B cell (primary cell): ENCODE measurements at regions not wholly inside any gene's neighbourhood (a gene's known extent, or its start where the extent isn't known, plus 50 kb on each side); places are given as distances from the start of the nearest gene placed in this dataset.
A peak's percentile ranks its signal among the peaks of the same experiment; 100 is the strongest.

Experiments used
- ATAC-seq: fragments of 200-7000 bp; cut with Tn5 transposase; one replicate; pipeline ENCODE4 v1.10.0; 2021; ENCODE audit warnings: low read depth, mild to moderate bottlenecking, moderate number of reproducible peaks, moderate library complexity
- CTCF ChIA-PET: fragments of 350-600 bp; sonication (Branson Sonifier 250); formaldehyde crosslinking; loops from one replicate; lab custom pipeline; 2021; ENCODE audit warnings: antibody characterized with exemption, inconsistent platforms; lab: Charles Lee
- POLR2A ChIA-PET: fragments of 350-600 bp; sonication (Branson Sonifier 250); formaldehyde crosslinking; loops from one replicate; lab custom pipeline; 2021; ENCODE audit warnings: antibody characterized with exemption; lab: Charles Lee
- DNase-seq: peaks from one replicate; pipeline ENCODE4 v3.0.0; 2013
- H2AFZ ChIP-seq: 2 replicates; pipeline ENCODE4 v1.6.1; 2012; ENCODE audit warnings: mild to moderate bottlenecking, low read depth, low read length; ENCODE audit not compliant: insufficient read depth, poor library complexity, severe bottlenecking
- H3K27ac ChIP-seq, 2 donors: 1 replicate in 1 of 2; 2 replicates in 1 of 2; pipeline ENCODE4 v1.5.1; 2012 to 2013; ENCODE audit warnings: low read length in 2 of 2, mild to moderate bottlenecking in 2 of 2, moderate library complexity in 1 of 2
- H3K27me3 ChIP-seq, 4 experiments: fragments of 200-600 bp in 1 of 4; sonication (generic) in 1 of 4; replicated peaks in 1 of 4; 1 replicate in 2 of 4; 2 replicates in 2 of 4; pipeline versions ENCODE4 v1.6.1 to v1.7.0; 2013 to 2016; ENCODE audit warnings: low read length in 3 of 4, mild to moderate bottlenecking in 2 of 4, mixed read lengths in 1 of 4, moderate library complexity in 1 of 4; ENCODE audit not compliant: insufficient read depth in 4 of 4, control insufficient read depth in 3 of 4; ENCODE audit errors: control extremely low read depth in 1 of 4
- H3K36me3 ChIP-seq, 2 experiments: replicated peaks in 1 of 2; 1 replicate in 1 of 2; 2 replicates in 1 of 2; pipeline versions ENCODE4 v1.6.1 to v1.7.1; 2013; ENCODE audit warnings: low read length in 1 of 2; ENCODE audit not compliant: insufficient read depth in 2 of 2, control insufficient read depth in 1 of 2; ENCODE audit errors: control extremely low read depth in 1 of 2, extremely low read depth in 1 of 2
- H3K4me1 ChIP-seq, 2 donors: fragments of 200-600 bp in 1 of 2; sonication (generic) in 1 of 2; 1 replicate in 1 of 2; 2 replicates in 1 of 2; pipeline versions ENCODE4 v1.5.1 to v1.6.1; 2013 to 2017; ENCODE audit warnings: low read length in 2 of 2; ENCODE audit not compliant: control insufficient read depth in 2 of 2, insufficient read depth in 2 of 2
- H3K4me2 ChIP-seq: replicated peaks from 2 replicates; pipeline ENCODE3; 2012; ENCODE audit warnings: mild to moderate bottlenecking, low read depth, low read length; ENCODE audit not compliant: poor library complexity, severe bottlenecking
- H3K4me3 ChIP-seq, 5 experiments: fragments of 200-600 bp in 1 of 5; sonication (generic) in 1 of 5; 1 replicate in 3 of 5; 2 replicates in 2 of 5; pipeline versions ENCODE4 v1.5.1 to v1.7.0; 2011 to 2016; ENCODE audit warnings: low read length in 4 of 5, mild to moderate bottlenecking in 4 of 5, low read depth in 2 of 5, control low read depth in 1 of 5, moderate library complexity in 1 of 5; ENCODE audit not compliant: insufficient read depth in 1 of 5; ENCODE audit errors: control extremely low read depth in 1 of 5, extremely low read depth in 1 of 5
- H3K79me2 ChIP-seq: fragments of 200-600 bp; sonication (generic); one replicate; pipeline ENCODE4 v1.6.0; 2016; ENCODE audit warnings: low read length; ENCODE audit not compliant: control insufficient read depth, insufficient read depth
- H3K9ac ChIP-seq: fragments of 200-600 bp; sonication (generic); 2 replicates; pipeline ENCODE4 v1.6.1; 2017; ENCODE audit warnings: mild to moderate bottlenecking, low read length, moderate library complexity
- H3K9me3 ChIP-seq, 3 donors: one replicate each; pipeline versions ENCODE4 v1.6.1 to v1.7.1; 2013; ENCODE audit warnings: low read length in 2 of 3; ENCODE audit not compliant: control insufficient read depth in 2 of 3, insufficient read depth in 1 of 3; ENCODE audit errors: control extremely low read depth in 1 of 3
- H4K20me1 ChIP-seq: 2 replicates; pipeline ENCODE4 v1.6.0; 2012; ENCODE audit warnings: mild to moderate bottlenecking, low read length; ENCODE audit not compliant: insufficient read depth, control insufficient read depth, poor library complexity, severe bottlenecking
- H3K27ac Mint-ChIP-seq: one replicate; pipeline ENCODE4 v1.8.0; 2021; ENCODE audit warnings: mixed read lengths
- H3K27me3 Mint-ChIP-seq: one replicate; pipeline ENCODE4 v1.8.0; 2021; ENCODE audit warnings: mixed read lengths
- H3K4me1 Mint-ChIP-seq: one replicate; pipeline ENCODE4 v1.8.0; 2021; ENCODE audit warnings: mixed read lengths
- H3K4me3 Mint-ChIP-seq: one replicate; pipeline ENCODE4 v1.8.0; 2021; ENCODE audit warnings: mixed read lengths
- H3K9me3 Mint-ChIP-seq: one replicate; pipeline ENCODE4 v1.8.0; 2022; ENCODE audit warnings: mixed read lengths; ENCODE audit not compliant: insufficient read depth
- EZH2 ChIP-seq: IDR thresholded peaks from 2 replicates; pipeline ENCODE4 v1.6.1; 2012; ENCODE audit warnings: borderline replicate concordance, low read depth, mild to moderate bottlenecking, moderate library complexity, low read length; ENCODE audit not compliant: insufficient read depth, poor library complexity, severe bottlenecking
- WGBS: methylation state at CpG from one replicate; pipeline ENCODE4 v1.1.5; 2013; ENCODE audit warnings: missing lambda C conversion rate; ENCODE audit not compliant: insufficient coverage; 5-methylcytosine and 5-hydroxymethylcytosine counted together
- intact Hi-C: fragments of 100-400 bp; cut with micrococcal nuclease; formaldehyde crosslinking; loops from one replicate; pipeline ENCODE4 v1.10.0; 2022
- TF ChIP-seq, protein P1 (sequence below): fragments of 200-600 bp; IDR thresholded peaks from one replicate; pipeline ENCODE4 v1.8.0; 2022; ENCODE audit warnings: antibody characterized with exemption, mild to moderate bottlenecking

DNA sequence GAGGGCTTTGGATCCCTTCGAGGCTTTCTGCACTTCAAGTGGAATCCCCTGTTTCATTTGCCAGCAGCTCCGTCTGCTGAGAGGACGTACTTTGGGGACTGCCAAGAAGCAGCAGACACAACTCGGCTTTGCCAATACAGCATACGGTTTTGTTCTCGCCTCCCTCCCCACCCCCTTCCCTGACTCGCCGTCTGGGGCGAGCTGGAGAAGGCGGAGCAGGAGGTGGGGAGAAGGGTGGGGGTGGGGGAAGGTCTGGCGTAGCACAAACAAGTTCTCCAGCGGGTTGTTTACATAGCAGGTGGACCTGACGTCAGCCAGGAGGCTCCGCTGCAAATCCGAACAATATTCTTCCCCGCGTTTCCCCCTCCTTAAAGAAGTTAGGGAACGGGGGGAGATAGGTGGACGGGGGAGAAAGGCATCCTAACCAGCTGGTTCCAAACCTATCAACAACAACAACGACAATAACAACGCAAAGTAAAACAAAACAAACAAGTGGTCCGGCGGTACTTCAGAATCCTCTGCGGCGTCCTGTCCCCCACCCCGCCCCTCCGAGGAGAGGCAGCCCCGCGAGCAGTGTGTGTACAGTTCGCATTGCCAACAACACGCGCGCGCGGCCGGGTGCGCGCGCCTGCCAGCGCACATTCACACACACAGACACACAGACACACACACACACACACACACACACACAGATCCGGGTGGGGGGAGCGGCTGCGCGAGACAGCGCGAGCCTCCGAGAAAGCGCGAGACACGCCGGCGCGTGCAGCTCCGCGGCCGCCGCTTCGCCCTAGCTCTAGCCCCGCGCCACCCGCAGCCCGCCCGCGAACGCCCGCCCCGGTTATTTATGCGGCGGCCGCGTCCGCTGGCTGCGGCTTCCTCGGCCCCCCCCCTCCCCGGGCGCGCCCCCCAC lies 167.0 kb upstream of the PPP1R3A start:
- H3K4me1 Mint-ChIP-seq: peaks cover 51% of the 10 kb centered on the region
- no peak for TF ChIP-seq EZH2
- TF ChIP-seq, protein P1, sequence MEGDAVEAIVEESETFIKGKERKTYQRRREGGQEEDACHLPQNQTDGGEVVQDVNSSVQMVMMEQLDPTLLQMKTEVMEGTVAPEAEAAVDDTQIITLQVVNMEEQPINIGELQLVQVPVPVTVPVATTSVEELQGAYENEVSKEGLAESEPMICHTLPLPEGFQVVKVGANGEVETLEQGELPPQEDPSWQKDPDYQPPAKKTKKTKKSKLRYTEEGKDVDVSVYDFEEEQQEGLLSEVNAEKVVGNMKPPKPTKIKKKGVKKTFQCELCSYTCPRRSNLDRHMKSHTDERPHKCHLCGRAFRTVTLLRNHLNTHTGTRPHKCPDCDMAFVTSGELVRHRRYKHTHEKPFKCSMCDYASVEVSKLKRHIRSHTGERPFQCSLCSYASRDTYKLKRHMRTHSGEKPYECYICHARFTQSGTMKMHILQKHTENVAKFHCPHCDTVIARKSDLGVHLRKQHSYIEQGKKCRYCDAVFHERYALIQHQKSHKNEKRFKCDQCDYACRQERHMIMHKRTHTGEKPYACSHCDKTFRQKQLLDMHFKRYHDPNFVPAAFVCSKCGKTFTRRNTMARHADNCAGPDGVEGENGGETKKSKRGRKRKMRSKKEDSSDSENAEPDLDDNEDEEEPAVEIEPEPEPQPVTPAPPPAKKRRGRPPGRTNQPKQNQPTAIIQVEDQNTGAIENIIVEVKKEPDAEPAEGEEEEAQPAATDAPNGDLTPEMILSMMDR: no peak
- H3K4me3 Mint-ChIP-seq: peak overlapping the region; percentile 91
- no peak overlapping the region for H3K27ac Mint-ChIP-seq
- peak; percentile 60 for DNase-seq
- no peak overlapping the region for H3K27ac ChIP-seq
- no peaks in the 10 kb centered on the region for H4K20me1 ChIP-seq
- H3K4me2 ChIP-seq: peak overlapping the region; percentile 92
- H3K9me3 ChIP-seq: peaks cover 0 to 37% (median 0%) of the 10 kb centered on the region in 3 donors
- H3K4me1 ChIP-seq: peaks cover 46 to 60% of the 10 kb centered on the region in 2 donors
- H3K27me3 Mint-ChIP-seq: peaks cover 69% of the 10 kb centered on the region
- under 1% methylated on average over 56 of the region's 77 CpGs for WGBS
- intact Hi-C loops: no loop called here
- H3K36me3 ChIP-seq: no peaks in the 10 kb centered on the region
- H3K27me3 ChIP-seq: peaks cover 2 to 69% (median 59%) of the 10 kb centered on the region in 4 experiments
- peak overlapping the region; percentile 70 for H3K9ac ChIP-seq
- ChIA-PET POLR2A (no interaction called here), CTCF (no interaction called here)
- H3K4me3 ChIP-seq: peak overlapping the region; percentile 37 to 71 (median 54)
- no peaks in the 10 kb centered on the region for H3K79me2 ChIP-seq
- ATAC-seq: peak; percentile 44
- no peaks in the 10 kb centered on the region for H3K9me3 Mint-ChIP-seq
- H2AFZ ChIP-seq: peak overlapping the region; percentile 78

DNA sequence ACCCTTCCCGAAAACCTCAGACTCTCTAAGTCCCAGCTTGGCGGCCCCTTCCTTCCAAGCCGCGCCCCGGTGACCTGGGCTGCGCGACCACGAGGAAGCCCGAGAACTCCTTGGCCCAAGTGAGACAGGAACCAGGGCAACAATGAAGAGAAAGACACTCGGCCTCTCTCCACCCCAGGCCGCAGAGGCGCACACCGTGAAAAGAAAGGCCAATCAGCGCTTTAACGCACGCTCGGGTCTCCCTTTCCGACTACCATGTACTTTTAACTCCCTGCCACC lies 166.4 kb upstream of the PPP1R3A start:
- ChIA-PET CTCF (no interaction called here), POLR2A (no interaction called here)
- intact Hi-C loops: no loop called here

More for the DNA sequence above, 166.4 kb upstream of the PPP1R3A start:
- Histone ChIP-seq H2AFZ (peak overlapping the region; percentile 78), H3K9ac (peak overlapping the region; percentile 70), H3K4me1 (peaks cover 46 to 60% of the 10 kb centered on the region in 2 donors), H3K36me3 (no peaks in the 10 kb centered on the region), H3K9me3 (peaks cover 0 to 37% (median 0%) of the 10 kb centered on the region in 3 donors), H3K4me2 (peak overlapping the region; percentile 92), H3K4me3 (peak overlapping the region; percentile 37 to 71 (median 54)), H3K27ac (no peak overlapping the region), H3K27me3 (peaks cover 2 to 69% (median 62%) of the 10 kb centered on the region in 4 experiments), H4K20me1 (no peaks in the 10 kb centered on the region), H3K79me2 (no peaks in the 10 kb centered on the region)
- WGBS: 0% methylated on average over 18 of the region's 18 CpGs
- Mint-ChIP-seq H3K9me3 (no peaks in the 10 kb centered on the region), H3K27ac (no peak overlapping the region), H3K27me3 (peaks cover 73% of the 10 kb centered on the region), H3K4me1 (peaks cover 51% of the 10 kb centered on the region), H3K4me3 (peak overlapping the region; percentile 90)
- TF ChIP-seq EZH2: no peak
- no peak for DNase-seq
- peak; percentile 11 for ATAC-seq
